Fibroblast of villous mesenchyme (primary cell): ENCODE measurements at regions not wholly inside any gene's neighbourhood (a gene's known extent, or its start where the extent isn't known, plus 50 kb on each side); places are given as distances from the start of the nearest gene placed in this dataset.

Experiments used
- DNase-seq: peaks from one replicate; pipeline ENCODE4 v3.0.0-alpha.2; 2010; ENCODE audit warnings: low read depth
- H3K4me3 ChIP-seq: 2 replicates; pipeline ENCODE4 v1.5.1; 2011; ENCODE audit warnings: low read depth, mild to moderate bottlenecking, low read length
- TF ChIP-seq, protein P1 (sequence below): IDR thresholded peaks from 2 replicates; pipeline ENCODE4 v1.5.1; 2012; ENCODE audit warnings: low read depth, mild to moderate bottlenecking, low read length; ENCODE audit not compliant: insufficient read depth

DNA sequence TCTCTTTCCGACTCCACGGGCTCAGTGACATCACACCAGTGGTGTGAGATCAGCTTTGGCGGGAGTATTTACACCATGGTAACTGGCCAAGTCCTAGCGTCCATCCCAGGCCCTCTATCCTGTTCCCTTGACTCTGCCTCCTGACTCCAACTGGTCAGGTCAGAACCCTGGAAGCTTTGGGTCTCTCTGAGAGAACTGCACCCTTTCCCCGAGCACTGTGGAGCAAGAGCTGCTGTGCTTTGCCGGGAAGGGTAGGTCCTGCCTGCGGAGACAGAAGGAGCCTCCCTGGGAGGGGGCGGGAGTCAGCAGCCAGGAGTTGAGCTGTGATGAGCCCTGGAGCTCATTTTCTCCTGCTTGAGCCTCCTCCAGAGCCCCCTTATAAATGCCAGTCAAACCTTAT lies 212.1 kb upstream of the TNRC6C start:
- TF ChIP-seq, protein P1, sequence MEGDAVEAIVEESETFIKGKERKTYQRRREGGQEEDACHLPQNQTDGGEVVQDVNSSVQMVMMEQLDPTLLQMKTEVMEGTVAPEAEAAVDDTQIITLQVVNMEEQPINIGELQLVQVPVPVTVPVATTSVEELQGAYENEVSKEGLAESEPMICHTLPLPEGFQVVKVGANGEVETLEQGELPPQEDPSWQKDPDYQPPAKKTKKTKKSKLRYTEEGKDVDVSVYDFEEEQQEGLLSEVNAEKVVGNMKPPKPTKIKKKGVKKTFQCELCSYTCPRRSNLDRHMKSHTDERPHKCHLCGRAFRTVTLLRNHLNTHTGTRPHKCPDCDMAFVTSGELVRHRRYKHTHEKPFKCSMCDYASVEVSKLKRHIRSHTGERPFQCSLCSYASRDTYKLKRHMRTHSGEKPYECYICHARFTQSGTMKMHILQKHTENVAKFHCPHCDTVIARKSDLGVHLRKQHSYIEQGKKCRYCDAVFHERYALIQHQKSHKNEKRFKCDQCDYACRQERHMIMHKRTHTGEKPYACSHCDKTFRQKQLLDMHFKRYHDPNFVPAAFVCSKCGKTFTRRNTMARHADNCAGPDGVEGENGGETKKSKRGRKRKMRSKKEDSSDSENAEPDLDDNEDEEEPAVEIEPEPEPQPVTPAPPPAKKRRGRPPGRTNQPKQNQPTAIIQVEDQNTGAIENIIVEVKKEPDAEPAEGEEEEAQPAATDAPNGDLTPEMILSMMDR: no peak
- no peak for DNase-seq
- no peak overlapping the region for H3K4me3 ChIP-seq

DNA sequence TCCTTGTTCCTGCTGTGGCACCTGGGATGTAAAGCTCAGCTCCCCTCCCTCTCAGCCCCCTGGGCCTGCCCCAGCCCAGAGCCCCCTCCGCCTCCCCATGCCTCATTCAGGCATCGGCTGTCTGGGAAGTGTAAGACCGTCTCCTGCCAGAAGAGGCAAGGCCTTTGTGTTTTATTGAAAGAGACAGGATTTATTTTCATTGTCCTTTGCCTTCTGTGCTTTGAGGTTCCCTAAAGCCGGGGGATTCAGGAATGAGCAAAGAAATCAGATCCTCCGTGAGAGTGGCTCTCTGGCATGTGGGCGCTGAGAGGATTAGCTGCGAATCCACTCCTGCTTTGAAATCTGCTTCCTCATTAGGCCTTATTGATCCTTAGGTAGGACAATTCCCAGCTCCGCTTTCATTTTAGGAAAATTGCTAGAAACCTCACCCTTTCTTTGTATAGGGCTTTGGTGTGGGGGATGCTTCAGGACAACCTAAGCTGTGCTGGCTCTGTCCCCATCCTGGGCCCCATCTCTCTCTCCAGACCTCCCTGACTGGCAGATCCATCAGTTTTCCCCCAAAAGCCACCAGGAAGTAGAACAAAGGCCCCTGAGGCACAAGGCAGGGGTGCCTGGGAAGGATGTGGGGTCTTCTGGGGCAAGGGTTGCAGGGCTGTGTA lies 211.5 kb upstream of the TNRC6C start:
- no peak overlapping the region for H3K4me3 ChIP-seq
- TF ChIP-seq, protein P1: no peak
- no peak for DNase-seq

DNA sequence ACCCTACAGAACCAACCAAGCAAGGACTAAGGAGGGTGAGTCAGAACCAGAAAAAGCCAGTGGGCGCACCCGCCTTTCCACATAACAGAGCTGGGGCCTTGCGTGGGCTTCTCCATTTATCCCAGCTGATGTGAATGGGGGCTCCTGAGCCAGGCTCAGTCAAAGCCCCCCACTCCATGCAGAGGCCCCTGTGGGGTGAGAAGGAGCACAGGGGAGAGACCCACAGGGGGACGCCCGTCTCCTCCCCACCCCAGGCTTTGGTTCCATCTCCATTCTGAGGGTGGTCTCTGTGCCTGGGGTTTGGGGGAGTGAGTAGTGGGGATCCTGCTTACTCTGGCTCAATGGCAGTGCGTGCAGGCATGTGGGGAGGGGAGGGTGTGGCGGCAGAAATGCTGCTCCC lies 210.1 kb upstream of the TNRC6C start:
- TF ChIP-seq, protein P1: no peak
- H3K4me3 ChIP-seq: no peak overlapping the region
- no peak for DNase-seq

DNA sequence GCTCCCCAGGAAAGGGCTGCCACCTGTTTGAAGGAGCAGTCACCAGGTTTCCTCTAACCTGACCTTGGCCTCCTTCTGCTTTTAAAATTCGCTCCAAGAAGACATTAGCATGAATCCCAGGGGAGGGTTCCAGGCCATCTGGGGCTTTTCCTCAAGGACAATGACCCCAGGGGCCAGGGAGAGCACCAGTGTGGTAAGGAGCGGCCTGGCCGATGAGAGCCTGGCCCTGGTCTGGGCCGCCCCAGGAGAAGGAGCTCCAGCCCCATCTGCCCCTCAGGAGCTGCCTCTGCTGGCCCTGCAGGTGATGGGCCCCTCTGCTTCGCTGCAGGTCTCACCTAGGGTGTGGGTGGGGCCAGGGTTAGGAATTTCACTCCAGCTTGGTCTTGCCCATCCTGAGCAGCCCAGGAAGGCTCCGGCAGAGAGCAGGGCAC lies 209.2 kb upstream of the TNRC6C start:
- TF ChIP-seq, protein P1: no peak
- no peak overlapping the region for H3K4me3 ChIP-seq
- DNase-seq: no peak

DNA sequence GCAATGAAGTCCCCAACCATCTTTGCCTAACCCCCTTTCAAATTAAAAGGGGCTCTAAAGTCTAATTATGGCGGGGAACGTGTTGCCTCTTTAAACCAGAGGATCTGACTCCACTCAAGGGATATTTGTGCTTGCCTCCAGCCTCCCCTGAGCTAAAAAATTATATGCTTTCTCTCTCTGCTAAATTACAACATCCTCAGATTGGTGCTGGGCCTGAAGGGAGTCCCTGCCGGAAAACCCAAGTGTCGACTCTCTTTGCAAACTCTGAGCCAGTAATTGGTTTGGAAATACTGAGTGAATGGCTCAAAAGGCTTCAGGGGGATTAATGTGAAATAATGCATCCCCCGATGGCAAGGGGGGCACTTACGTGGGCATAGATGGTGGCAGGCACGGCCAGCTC lies 208.5 kb upstream of the TNRC6C start:
- H3K4me3 ChIP-seq: no peak overlapping the region
- DNase-seq: no peak
- TF ChIP-seq, protein P1: no peak

DNA sequence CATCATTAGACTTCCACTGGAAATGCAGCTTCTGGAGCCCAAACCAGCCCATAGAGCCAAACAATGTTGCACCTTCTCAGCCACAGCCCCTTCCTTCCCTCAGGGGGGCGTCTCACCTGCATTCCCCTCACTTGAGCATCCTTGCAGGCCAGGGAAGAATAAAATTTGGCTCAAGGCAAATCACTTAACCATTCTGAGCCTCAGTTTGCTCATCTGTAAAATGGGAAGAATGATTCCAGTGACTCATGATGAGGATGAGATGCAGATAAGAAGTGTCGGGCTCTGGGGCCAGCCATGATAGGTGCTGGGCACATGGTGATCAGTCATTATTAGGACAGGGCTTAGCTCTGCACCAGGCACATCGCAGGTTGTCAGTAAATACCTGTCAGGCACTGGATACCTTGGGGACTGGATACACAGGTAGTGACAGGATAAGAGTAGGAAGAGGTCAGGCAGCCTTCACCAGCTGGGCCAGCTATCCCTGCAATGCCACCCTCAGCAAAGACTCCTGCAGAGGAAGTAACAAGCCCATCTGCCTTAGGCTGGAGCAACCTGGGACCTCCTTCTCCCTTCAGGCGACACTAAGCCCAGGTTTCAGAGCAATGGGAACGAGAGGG lies 208.0 kb upstream of the TNRC6C start:
- H3K4me3 ChIP-seq: no peak overlapping the region
- DNase-seq: no peak
- TF ChIP-seq, protein P1: no peak

DNA sequence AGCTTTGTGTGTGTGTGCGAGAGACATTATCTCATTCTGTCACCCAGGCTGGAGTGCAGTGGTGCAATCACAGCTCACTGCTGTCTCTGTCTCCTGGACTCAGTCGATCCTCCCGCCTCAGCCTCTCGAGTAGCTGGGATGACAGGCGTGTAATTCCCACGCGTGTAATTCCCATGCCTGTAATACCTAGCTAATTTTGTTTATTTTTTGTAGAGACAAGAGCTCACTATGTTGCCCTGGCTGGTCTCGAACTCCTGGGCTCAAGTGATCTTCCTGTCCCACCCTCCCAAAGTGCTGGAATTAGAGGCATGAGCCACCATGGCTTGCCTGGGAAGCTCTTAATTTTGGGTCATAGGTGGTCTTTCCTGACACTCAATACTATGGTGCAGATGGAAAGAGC lies 205.3 kb upstream of the TNRC6C start:
- TF ChIP-seq, protein P1: no peak
- no peak for DNase-seq
- no peak overlapping the region for H3K4me3 ChIP-seq
